ENCODE measurements at regions not wholly inside any gene's neighbourhood (a gene's known extent, or its start where the extent isn't known, plus 50 kb on each side); places are given as distances from the start of the nearest gene placed in this dataset.

GRCh38 chr11:28820296-28820989 is 712.3 kb downstream of the METTL15 start:
- Histone ChIP-seq H3K27ac (no peak overlapping the region), H3K27me3 (ENCODE audit: insufficient read depth in 3 of 3, low read length in 2 of 3) (no peaks in the 10 kb centered on the region), H3K9me3 (no peaks in the 10 kb centered on the region), H3K4me3 (no peak overlapping the region), H3K4me1 (no peaks in the 10 kb centered on the region), H3K36me3 (ENCODE audit: insufficient read depth in 1 of 2, low read depth in 1 of 2) (no peaks in the 10 kb centered on the region)
- no peak for TF ChIP-seq CTCF (IDR thresholded peaks at IDR 0.05)
- 54 to 73% (median 66%) methylated on average over 2 of the region's 2 CpGs for WGBS, 3 donors
- ATAC-seq (no peak), DNase-seq (no peak)
- intact Hi-C loops (cut with DNase I) = no loop called here

- Histone ChIP-seq H3K4me1 (no peaks in the 10 kb centered on the region), H3K36me3 (ENCODE audit: insufficient read depth in 1 of 2, low read depth in 1 of 2) (no peaks in the 10 kb centered on the region), H3K4me3 (no peak overlapping the region), H3K27ac (no peak overlapping the region), H3K27me3 (ENCODE audit: insufficient read depth in 3 of 3, low read length in 2 of 3) (no peaks in the 10 kb centered on the region), H3K9me3 (no peaks in the 10 kb centered on the region)
- TF ChIP-seq CTCF (IDR thresholded peaks at IDR 0.05) = no peak
- 34 to 54% (median 53%) methylated on average over 4 of the region's 4 CpGs for WGBS, 3 donors
- ATAC-seq (no peak), DNase-seq (no peak)
- intact Hi-C loops (cut with DNase I) = no loop called here
These were observed 711.6 kb downstream of the METTL15 start for GRCh38 chr11:28819741-28820140.

GRCh38 chr11:28815110-28815509 is 706.9 kb downstream of the METTL15 start:
- Histone ChIP-seq H3K9me3 (no peaks in the 10 kb centered on the region), H3K27ac (no peak overlapping the region), H3K27me3 (ENCODE audit: insufficient read depth in 3 of 3, low read length in 2 of 3) (no peaks in the 10 kb centered on the region), H3K4me3 (no peak overlapping the region), H3K4me1 (no peaks in the 10 kb centered on the region), H3K36me3 (ENCODE audit: insufficient read depth in 1 of 2, low read depth in 1 of 2) (no peaks in the 10 kb centered on the region)
- no peak for TF ChIP-seq CTCF (IDR thresholded peaks at IDR 0.05)
- ATAC-seq (no peak), DNase-seq (no peak)
- 56 to 60% (median 60%) methylated on average over 3 to 4 of the region's 4 CpGs for WGBS, 3 donors
- intact Hi-C loops (cut with DNase I) = no loop called here

GRCh38 chr11:28808771-28809170 is 700.6 kb downstream of the METTL15 start:
- no peaks in the 10 kb centered on the region for H3K36me3 ChIP-seq (ENCODE audit: insufficient read depth in 1 of 2, low read depth in 1 of 2)
- no peaks in the 10 kb centered on the region for H3K9me3 ChIP-seq
- H3K4me1 ChIP-seq = no peaks in the 10 kb centered on the region
- no peak overlapping the region for H3K27ac ChIP-seq
- H3K4me3 ChIP-seq = no peak overlapping the region
- no peaks in the 10 kb centered on the region for H3K27me3 ChIP-seq (ENCODE audit: insufficient read depth in 3 of 3, low read length in 2 of 3)
- no peak for TF ChIP-seq CTCF (IDR thresholded peaks at IDR 0.05)
- intact Hi-C loops (cut with DNase I) = no loop called here
- DNase-seq (no peak), ATAC-seq (no peak)

- 68 to 80% (median 73%) methylated on average over 2 of the region's 2 CpGs for WGBS, 3 donors
- no peak for ATAC-seq
- no peaks in the 10 kb centered on the region for H3K4me1 ChIP-seq
- H3K9me3 ChIP-seq = no peaks in the 10 kb centered on the region
- H3K4me3 ChIP-seq = no peak overlapping the region
- H3K27ac ChIP-seq = no peak overlapping the region
- H3K27me3 ChIP-seq (ENCODE audit: insufficient read depth in 3 of 3, low read length in 2 of 3) = no peaks in the 10 kb centered on the region
- no peak for DNase-seq
- TF ChIP-seq CTCF (IDR thresholded peaks at IDR 0.05) = no peak
- intact Hi-C loops (cut with DNase I) = no loop called here
- H3K36me3 ChIP-seq (ENCODE audit: insufficient read depth in 1 of 2, low read depth in 1 of 2) = no peaks in the 10 kb centered on the region
These were observed 691.1 kb downstream of the METTL15 start for GRCh38 chr11:28799316-28799715.

All from psoas muscle (tissue), 7 donors.